NCI-H524 treated with DMSO at 0.1 percent for 48 hours (cell line): ENCODE measurements at regions not wholly inside any gene's neighbourhood (a gene's known extent, or its start where the extent isn't known, plus 50 kb on each side); places are given as distances from the start of the nearest gene placed in this dataset.

Experiments
- DNase-seq: peaks from one replicate; lab custom pipeline; 2025; lab: John Stamatoyannopoulos, UW

GRCh38 chr9:135220601-135221575, 133.4 kb downstream of the OLFM1 start:
- no peak for DNase-seq

- DNase-seq: no peak
Observed at GRCh38 chr9:135221576-135221950, 134.1 kb downstream of the OLFM1 start.

GRCh38 chr9:135221951-135222631, 134.6 kb downstream of the OLFM1 start:
- no peak for DNase-seq

- DNase-seq: no peak
Observed at GRCh38 chr9:135222881-135223760, 135.7 kb downstream of the OLFM1 start.

GRCh38 chr9:135223831-135224230, 136.4 kb downstream of the OLFM1 start:
- no peak for DNase-seq

- DNase-seq: no peak
Observed at GRCh38 chr9:135224286-135224877, 136.9 kb downstream of the OLFM1 start.

GRCh38 chr9:135224921-135225541, 137.6 kb downstream of the OLFM1 start:
- peak; percentile 45 for DNase-seq

- DNase-seq: no peak
Observed at GRCh38 chr9:135225619-135226228, 138.3 kb downstream of the OLFM1 start.

GRCh38 chr9:135226369-135227050, 139.0 kb downstream of the OLFM1 start:
- DNase-seq: no peak

- DNase-seq: no peak
Observed at GRCh38 chr9:135227641-135228251, 140.3 kb downstream of the OLFM1 start.

- DNase-seq: no peak
Observed at GRCh38 chr9:135228345-135228982, 141.0 kb downstream of the OLFM1 start.

GRCh38 chr9:135228983-135229625, 141.6 kb downstream of the OLFM1 start:
- DNase-seq: no peak

GRCh38 chr9:135229701-135230385, 142.4 kb downstream of the OLFM1 start:
- DNase-seq: no peak

GRCh38 chr9:135230386-135230765, 142.9 kb downstream of the OLFM1 start:
- no peak for DNase-seq

- DNase-seq: no peak
Observed at GRCh38 chr9:135230817-135231520, 143.5 kb downstream of the OLFM1 start.

GRCh38 chr9:135239100-135239768, 151.8 kb downstream of the OLFM1 start:
- DNase-seq: no peak

- DNase-seq: no peak
Observed at GRCh38 chr9:135239769-135240141, 152.3 kb downstream of the OLFM1 start.
